Common myeloid progenitor, CD34-positive (primary cell): ENCODE measurements at regions not wholly inside any gene's neighbourhood (a gene's known extent, or its start where the extent isn't known, plus 50 kb on each side); places are given as distances from the start of the nearest gene placed in this dataset.
"Not testable (repeated sequence)": the region's sequence is repeated elsewhere in the genome, so short reads cannot be mapped to it uniquely, and the experiment has no call there.

ENCODE experiments used
- CTCF ChIA-PET: fragments of 350-600 bp; sonication (Branson Sonifier 250); formaldehyde crosslinking; loops from one replicate; lab custom pipeline; 2021; ENCODE audit warnings: antibody characterized with exemption; lab: Charles Lee
- POLR2A ChIA-PET: fragments of 350-600 bp; sonication (Branson Sonifier 250); formaldehyde crosslinking; loops from one replicate; lab custom pipeline; 2021; ENCODE audit warnings: antibody characterized with exemption; lab: Charles Lee
- DNase-seq, 3 donors: peaks; one replicate each; pipeline versions ENCODE4 v3.0.0 to v3.0.0-alpha.2; 2013
- H3K27ac ChIP-seq, 2 experiments: 1 replicate in 1 of 2; 2 replicates in 1 of 2; pipeline ENCODE4 v1.7.0; 2013; ENCODE audit warnings: inconsistent platforms in 2 of 2, low read length in 2 of 2, mild to moderate bottlenecking in 2 of 2, low read depth in 1 of 2, moderate library complexity in 1 of 2; ENCODE audit not compliant: severe bottlenecking in 2 of 2, insufficient read depth in 1 of 2, poor library complexity in 1 of 2
- H3K27me3 ChIP-seq, 5 experiments: replicated peaks in 2 of 5; 1 replicate in 3 of 5; 2 replicates in 2 of 5; pipeline versions ENCODE4 v1.6.1 to v1.7.0; 2013; ENCODE audit warnings: low read length in 4 of 5, mild to moderate bottlenecking in 2 of 5, moderate library complexity in 2 of 5, inconsistent platforms in 1 of 5; ENCODE audit not compliant: insufficient read depth in 5 of 5, control insufficient read depth in 4 of 5
- H3K36me3 ChIP-seq, 4 experiments: 1 replicate in 2 of 4; 2 replicates in 2 of 4; pipeline versions ENCODE4 v1.6.1 to v1.7.0; 2013; ENCODE audit warnings: low read length in 3 of 4, control low read depth in 1 of 4, mild to moderate bottlenecking in 1 of 4; ENCODE audit not compliant: control insufficient read depth in 4 of 4, insufficient read depth in 4 of 4
- H3K4me1 ChIP-seq, 4 experiments: 1 replicate in 3 of 4; 2 replicates in 1 of 4; pipeline versions ENCODE4 v1.6.1 to v1.7.1; 2013; ENCODE audit warnings: low read length in 3 of 4, mild to moderate bottlenecking in 3 of 4, control low read depth in 1 of 4, inconsistent platforms in 1 of 4, moderate library complexity in 1 of 4; ENCODE audit not compliant: control insufficient read depth in 4 of 4, insufficient read depth in 4 of 4; ENCODE audit errors: control extremely low read depth in 1 of 4
- H3K4me3 ChIP-seq, 7 experiments: 1 replicate in 4 of 7; 2 replicates in 3 of 7; pipeline versions ENCODE4 v1.5.1 to v1.7.0; 2013; ENCODE audit warnings: mild to moderate bottlenecking in 7 of 7, low read length in 6 of 7, moderate library complexity in 6 of 7, inconsistent platforms in 2 of 7, low read depth in 2 of 7, control low read depth in 1 of 7; ENCODE audit not compliant: insufficient read depth in 4 of 7, control insufficient read depth in 1 of 7; ENCODE audit errors: extremely low read depth in 1 of 7
- H3K9me3 ChIP-seq, 5 experiments: 1 replicate in 4 of 5; 2 replicates in 1 of 5; pipeline versions ENCODE4 v1.6.1 to v1.7.1; 2013; ENCODE audit warnings: low read length in 4 of 5, mild to moderate bottlenecking in 2 of 5, inconsistent platforms in 1 of 5, low read depth in 1 of 5, moderate library complexity in 1 of 5; ENCODE audit not compliant: control insufficient read depth in 4 of 5, insufficient read depth in 2 of 5; ENCODE audit errors: control extremely low read depth in 1 of 5
- WGBS: methylation state at CpG from one replicate; pipeline ENCODE4 v1.1.5; 2013; ENCODE audit not compliant: insufficient coverage; 5-methylcytosine and 5-hydroxymethylcytosine counted together

DNA sequence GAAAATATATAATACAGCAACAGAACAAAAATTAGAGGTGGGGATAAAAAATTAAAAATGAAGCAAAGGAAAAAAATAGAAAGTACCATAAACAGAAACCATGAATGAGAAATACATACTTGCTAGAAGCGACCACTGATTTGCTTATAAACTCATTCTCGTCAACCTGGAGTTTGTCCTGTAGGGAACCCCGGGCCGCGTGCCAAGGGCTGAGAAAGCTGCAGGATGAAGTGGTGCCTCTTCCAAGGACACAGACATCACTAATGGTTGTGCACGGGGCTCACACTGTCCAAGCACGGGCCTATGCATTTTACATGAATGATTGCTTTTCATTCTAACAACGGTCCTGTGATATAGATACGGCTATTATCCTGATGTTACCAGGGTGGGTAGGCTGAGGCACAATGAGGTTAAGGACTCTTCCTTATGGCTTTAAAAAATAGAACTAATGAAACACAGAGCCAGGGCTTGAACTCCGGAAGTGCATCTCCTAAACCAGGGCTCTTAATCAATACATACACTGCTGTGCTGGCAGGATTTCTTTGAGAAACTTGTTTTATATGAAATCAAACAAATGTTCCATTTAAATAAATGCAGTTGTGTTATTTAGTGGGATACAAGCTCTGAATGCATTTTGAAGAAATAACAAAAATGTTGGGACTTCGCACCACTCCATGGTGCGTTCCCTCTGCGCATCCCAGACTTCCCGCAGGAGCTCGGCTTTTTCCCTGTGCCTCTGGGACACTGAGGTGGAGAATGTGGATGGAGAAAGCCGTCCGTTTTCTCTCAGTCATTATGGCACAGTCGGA, 113.9 kb upstream of the PHACTR3 start:
- H3K9me3 ChIP-seq, H3K27ac ChIP-seq, H3K36me3 ChIP-seq, POLR2A ChIA-PET, DNase-seq, H3K4me1 ChIP-seq, H3K4me3 ChIP-seq: not testable (repeated sequence)
- CTCF ChIA-PET: interaction anchor here (1.3 to 2.0 kb wide), 2 partner anchors 9 to 17 kb away, joined by 4 to 5 read pairs; no protein-coding TSS in a partner anchor
- H3K27me3 ChIP-seq: peaks cover 0 to 11% (median 0%) of the 10 kb centered on the region in 5 experiments
- WGBS: 97% methylated on average over 6 of the region's 18 CpGs

DNA sequence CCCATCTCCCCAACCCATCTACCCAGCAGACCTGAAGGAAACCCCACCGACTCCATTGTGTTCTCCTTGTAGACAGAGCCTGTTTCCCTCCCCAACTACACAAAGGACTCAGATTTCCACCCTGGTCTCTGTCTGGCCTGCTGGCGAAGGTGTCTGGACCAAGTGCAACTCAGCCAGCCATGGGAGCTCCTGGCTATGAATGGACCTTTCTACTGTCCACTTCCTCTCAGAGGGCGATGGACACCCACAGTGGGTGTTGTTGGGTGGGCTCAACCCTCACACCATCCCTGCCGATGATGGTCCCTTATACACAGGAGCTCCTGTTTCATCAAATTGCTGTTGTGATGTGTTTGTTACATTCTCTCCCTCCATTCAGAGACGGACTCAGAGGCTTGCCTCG, 112.5 kb upstream of the PHACTR3 start:
- no peaks in the 10 kb centered on the region for H3K36me3 ChIP-seq
- 100% methylated on average over 2 of the region's 6 CpGs for WGBS
- POLR2A ChIA-PET: interaction anchor here (0.7 kb wide), 1 partner anchor 45 kb away, joined by 5 read pairs; no protein-coding TSS in a partner anchor
- H3K27me3 ChIP-seq: peaks cover 0 to 11% (median 2%) of the 10 kb centered on the region in 5 experiments
- CTCF ChIA-PET: interaction anchor here (1.0 kb wide), 1 partner anchor 16 kb away, joined by 3 read pairs; no protein-coding TSS in a partner anchor
- DNase-seq: no peak
- no peak overlapping the region for H3K4me3 ChIP-seq
- no peak overlapping the region for H3K27ac ChIP-seq
- no peaks in the 10 kb centered on the region for H3K9me3 ChIP-seq
- no peaks in the 10 kb centered on the region for H3K4me1 ChIP-seq

DNA sequence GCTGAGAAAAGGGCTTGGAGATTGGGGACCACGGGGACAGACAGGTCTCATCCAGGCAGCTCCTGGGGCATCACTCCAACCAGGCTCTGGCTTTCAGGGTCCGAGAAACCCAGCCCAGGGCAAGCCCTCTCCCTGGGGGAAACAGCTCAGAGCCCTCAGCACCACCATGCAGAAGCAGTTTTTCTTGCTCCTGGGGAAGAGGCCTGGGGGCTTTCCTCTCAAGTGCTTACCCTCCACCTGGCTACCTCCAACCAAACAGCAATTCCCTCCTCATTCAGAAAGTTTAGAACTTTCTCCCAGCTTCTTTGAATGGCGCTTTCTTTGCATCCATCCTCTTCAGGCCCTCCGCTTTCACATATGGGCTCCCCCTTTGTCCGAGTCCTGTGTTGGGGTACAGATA, 110.4 kb upstream of the PHACTR3 start:
- ChIA-PET CTCF (interaction anchor here (1.4 kb wide), 1 partner anchor 32 kb away, joined by 3 read pairs; no protein-coding TSS in a partner anchor), POLR2A (no interaction called here)
- H3K4me1 ChIP-seq: no peaks in the 10 kb centered on the region
- 94% methylated on average over 5 of the region's 5 CpGs for WGBS
- H3K36me3 ChIP-seq: no peaks in the 10 kb centered on the region
- no peak overlapping the region for H3K4me3 ChIP-seq
- no peak for DNase-seq
- H3K27ac ChIP-seq: no peak overlapping the region
- peaks cover 0 to 24% (median 2%) of the 10 kb centered on the region in 5 experiments for H3K27me3 ChIP-seq
- H3K9me3 ChIP-seq: peaks cover 0 to under 1% (median 0%) of the 10 kb centered on the region in 5 experiments

DNA sequence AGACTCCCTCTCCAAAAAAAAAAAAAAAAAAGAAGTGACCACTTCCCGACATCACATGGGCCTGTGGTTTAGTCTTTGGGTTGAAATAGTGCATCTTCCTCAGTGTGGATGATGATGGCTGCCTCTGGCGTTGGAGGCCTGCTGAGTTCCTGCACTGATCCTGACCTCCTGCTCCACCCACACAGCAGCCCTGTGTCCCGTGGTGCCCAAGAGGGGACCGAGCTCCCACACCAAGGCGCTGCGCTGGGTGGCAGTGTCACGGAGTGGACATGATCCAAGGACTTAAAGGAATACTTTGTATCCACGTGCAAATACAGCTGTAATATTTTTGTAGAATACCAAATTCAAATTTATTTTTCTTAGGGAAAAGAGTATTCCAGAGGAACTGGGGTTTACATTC, 109.2 kb upstream of the PHACTR3 start:
- no peak overlapping the region for H3K27ac ChIP-seq
- no peak overlapping the region for H3K4me3 ChIP-seq
- ChIA-PET POLR2A (no interaction called here), CTCF (interaction anchor here (1.0 to 1.9 kb wide), 8 partner anchors 9 to 630 kb away, joined by 3 to 14 read pairs (median 4); no protein-coding TSS in a partner anchor)
- 79% methylated on average over 6 of the region's 8 CpGs for WGBS
- peaks cover 0 to 33% (median 5%) of the 10 kb centered on the region in 5 experiments for H3K27me3 ChIP-seq
- no peak for DNase-seq
- H3K9me3 ChIP-seq: peaks cover 0 to 6% (median 3%) of the 10 kb centered on the region in 5 experiments
- no peaks in the 10 kb centered on the region for H3K4me1 ChIP-seq
- no peaks in the 10 kb centered on the region for H3K36me3 ChIP-seq

DNA sequence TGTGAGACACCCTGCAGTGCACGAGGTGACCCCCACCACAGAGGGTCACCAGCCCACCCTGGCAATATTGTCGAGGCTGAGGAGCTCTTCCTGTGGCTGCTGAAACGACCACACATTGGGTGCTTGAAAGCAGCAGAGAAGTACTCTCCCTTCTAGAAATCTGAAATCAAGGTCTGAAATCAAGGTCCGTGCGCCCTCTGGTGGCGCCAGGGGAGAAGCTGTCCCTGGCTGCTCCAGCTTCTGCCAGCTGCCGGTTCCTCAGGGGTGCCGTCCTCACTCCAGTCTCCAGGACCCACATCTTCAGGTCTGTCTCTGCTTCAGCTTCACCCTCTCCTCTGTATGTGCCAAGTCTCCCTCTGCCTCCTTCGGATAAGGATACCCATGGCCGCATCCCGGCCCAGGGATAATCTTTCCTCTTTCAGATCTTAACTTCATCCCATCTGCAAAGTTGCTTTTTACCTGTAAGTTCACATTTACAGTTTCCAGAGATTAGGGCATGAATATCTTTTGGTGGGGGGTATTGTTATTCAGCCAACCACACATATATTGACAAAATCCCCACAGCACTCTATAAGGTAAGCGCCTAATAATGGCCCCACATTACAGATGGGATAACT, 108.3 kb upstream of the PHACTR3 start:
- Histone ChIP-seq H3K9me3 (peaks cover 0 to 8% (median 3%) of the 10 kb centered on the region in 5 experiments), H3K27ac (no peak overlapping the region), H3K36me3 (no peaks in the 10 kb centered on the region), H3K4me3 (no peak overlapping the region), H3K27me3 (peaks cover 0 to 33% (median 5%) of the 10 kb centered on the region in 5 experiments), H3K4me1 (no peaks in the 10 kb centered on the region)
- ChIA-PET CTCF (interaction anchor here (0.7 to 1.9 kb wide), 12 partner anchors 8 to 630 kb away, joined by 3 to 14 read pairs (median 4); no protein-coding TSS in a partner anchor), POLR2A (no interaction called here)
- DNase-seq: peak; percentile 50 to 74 (median 70)
- 11% methylated on average over 10 of the region's 12 CpGs for WGBS

DNA sequence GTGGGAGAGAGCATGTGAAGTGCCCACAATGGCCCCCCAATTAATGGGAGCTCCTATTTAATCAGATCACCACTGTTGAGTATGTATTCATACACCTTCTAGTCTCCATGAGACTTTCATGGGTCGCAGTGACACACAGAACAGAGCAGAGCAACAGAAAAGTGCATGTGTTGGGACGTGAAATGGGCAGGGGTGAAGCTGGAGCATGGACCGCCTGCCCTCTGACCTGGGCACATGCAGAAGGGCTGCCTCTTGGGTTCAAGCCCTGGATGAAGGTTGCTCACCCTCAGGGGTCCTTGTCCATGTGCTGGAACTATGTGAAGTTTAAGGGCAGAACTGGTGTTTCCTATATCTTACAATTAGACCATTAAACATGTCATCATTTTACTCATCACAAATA, 106.0 kb upstream of the PHACTR3 start:
- no peak overlapping the region for H3K4me3 ChIP-seq
- H3K27ac ChIP-seq: no peak overlapping the region
- ChIA-PET POLR2A (no interaction called here), CTCF (no interaction called here)
- peaks cover 0 to 30% (median 5%) of the 10 kb centered on the region in 5 experiments for H3K27me3 ChIP-seq
- no peak for DNase-seq
- peaks cover 0 to 9% (median 3%) of the 10 kb centered on the region in 5 experiments for H3K9me3 ChIP-seq
- WGBS: 100% methylated on average over 1 of the region's 3 CpGs
- H3K36me3 ChIP-seq: no peaks in the 10 kb centered on the region
- H3K4me1 ChIP-seq: no peaks in the 10 kb centered on the region
